Activated T-cell treated with anti-CD3 and anti-CD28 coated beads, Interleukin-2, amount 50 U/mL, for 72 hours (primary cell): ENCODE measurements at regions not wholly inside any gene's neighbourhood (a gene's known extent, or its start where the extent isn't known, plus 50 kb on each side); places are given as distances from the start of the nearest gene placed in this dataset.

ENCODE experiments used
- ATAC-seq, 2 donors: fragments of 150-1000 bp; cut with Tn5 transposase; replicated peaks in 1 of 2; 2 replicates each; pipeline ENCODE4 v1.10.0; 2021; ENCODE audit warnings: moderate library complexity in 2 of 2, mild to moderate bottlenecking in 1 of 2
- DNase-seq, 2 donors: peaks; one replicate each; pipeline ENCODE4 v3.0.0; 2021 to 2022; ENCODE audit warnings: mixed read lengths in 1 of 2
- H3K27ac Mint-ChIP-seq: one replicate; pipeline ENCODE4 v1.8.0; 2022; ENCODE audit warnings: mild to moderate bottlenecking, moderate library complexity, mixed read lengths
- H3K27me3 Mint-ChIP-seq: one replicate; pipeline ENCODE4 v1.8.0; 2022; ENCODE audit warnings: low read depth, mixed read lengths
- H3K36me3 Mint-ChIP-seq, 2 donors: one replicate each; pipeline ENCODE4 v1.8.0; 2022; ENCODE audit warnings: mixed read lengths in 2 of 2, mild to moderate bottlenecking in 1 of 2; ENCODE audit not compliant: insufficient read depth in 2 of 2
- H3K4me1 Mint-ChIP-seq: one replicate; pipeline ENCODE4 v1.8.0; 2022; ENCODE audit warnings: low read depth, mixed read lengths
- H3K4me3 Mint-ChIP-seq, 2 donors: one replicate each; pipeline ENCODE4 v1.8.0; 2022; ENCODE audit warnings: mild to moderate bottlenecking in 2 of 2, mixed read lengths in 2 of 2, moderate library complexity in 2 of 2
- H3K9me3 Mint-ChIP-seq, 2 donors: one replicate each; pipeline ENCODE4 v1.8.0; 2022; ENCODE audit warnings: mixed read lengths in 2 of 2

DNA sequence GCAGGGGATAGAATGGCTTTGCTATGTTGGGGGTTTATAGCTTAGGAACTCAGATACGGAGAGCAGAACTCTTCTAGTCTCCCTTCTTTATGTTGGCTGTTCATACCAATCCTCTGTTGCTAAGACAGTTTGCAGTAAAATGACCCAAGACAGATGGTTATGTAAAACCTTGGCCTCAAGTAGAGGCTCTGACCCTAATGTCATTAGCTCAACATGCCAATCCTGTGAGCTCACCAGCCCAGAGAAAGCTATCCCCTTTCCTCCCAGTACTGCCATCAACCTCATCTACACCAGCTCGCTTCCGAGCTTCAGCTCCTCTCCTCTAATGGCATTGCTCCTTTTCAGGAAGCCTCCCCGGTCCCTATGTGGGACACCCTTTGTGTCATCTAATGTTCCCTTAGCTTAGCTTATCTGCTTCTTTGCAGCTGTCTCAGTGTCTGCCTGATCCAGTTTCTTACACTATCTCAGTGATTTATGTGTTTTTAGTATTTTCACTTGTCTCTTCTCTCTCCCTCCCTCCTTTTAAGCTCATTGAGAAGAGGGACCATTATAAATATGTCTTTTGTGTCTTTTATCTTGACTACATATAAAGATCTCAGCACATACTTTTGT is 281.3 kb upstream of the CLINT1 start:
- ATAC-seq (no peak), DNase-seq (no peak)
- Mint-ChIP-seq H3K27me3 (no peaks in the 10 kb centered on the region), H3K27ac (no peak overlapping the region), H3K9me3 (no peaks in the 10 kb centered on the region), H3K36me3 (no peaks in the 10 kb centered on the region), H3K4me3 (no peak overlapping the region), H3K4me1 (no peaks in the 10 kb centered on the region)

DNA sequence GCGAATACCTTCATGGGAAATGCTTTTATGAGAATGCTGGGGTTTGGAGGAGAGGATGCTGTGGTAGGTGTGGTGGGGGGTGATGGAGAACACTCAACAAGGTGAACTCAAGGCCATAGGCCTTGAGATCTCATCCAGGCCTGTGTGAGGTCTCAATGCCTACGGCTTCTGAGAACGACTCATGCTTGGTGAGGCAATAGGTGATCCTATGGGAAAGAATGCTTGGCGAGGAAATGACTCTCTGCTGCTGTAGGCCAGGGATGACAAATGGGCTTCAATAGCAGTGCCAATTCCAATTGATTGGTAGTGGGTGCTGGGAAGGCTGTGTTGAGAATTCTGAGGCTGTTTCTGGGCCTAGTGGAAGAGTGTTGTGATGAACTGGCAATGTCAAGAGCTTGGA is 280.2 kb upstream of the CLINT1 start:
- H3K27me3 Mint-ChIP-seq, result no peaks in the 10 kb centered on the region
- no peaks in the 10 kb centered on the region for H3K9me3 Mint-ChIP-seq
- no peak overlapping the region for H3K4me3 Mint-ChIP-seq
- DNase-seq (no peak), ATAC-seq (no peak)
- H3K36me3 Mint-ChIP-seq, result no peaks in the 10 kb centered on the region
- H3K27ac Mint-ChIP-seq, result no peak overlapping the region
- no peaks in the 10 kb centered on the region for H3K4me1 Mint-ChIP-seq

DNA sequence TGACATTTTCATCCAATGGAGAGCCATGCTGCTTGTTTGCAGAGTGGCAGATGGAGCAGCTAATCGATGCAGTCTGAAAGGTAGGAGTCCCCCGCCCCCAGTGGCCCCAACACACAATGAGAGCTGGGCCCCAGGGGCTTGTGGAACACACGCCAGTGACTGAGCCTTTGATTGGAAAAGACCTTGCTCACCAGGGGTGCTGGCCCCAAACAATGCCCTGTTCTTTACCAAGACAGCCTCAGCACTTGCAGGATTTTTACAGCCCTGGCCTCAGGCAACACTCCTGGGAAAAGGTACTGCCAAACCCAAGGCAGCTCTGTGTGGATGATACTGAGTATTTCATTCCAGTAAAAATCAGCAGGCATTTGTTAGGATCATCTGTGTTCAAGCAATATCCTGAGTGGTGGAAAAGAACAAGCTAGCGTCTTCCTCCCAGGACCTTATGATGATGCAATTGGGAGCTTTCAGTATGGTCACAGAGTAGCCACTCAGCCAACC is 276.8 kb upstream of the CLINT1 start:
- ATAC-seq (no peak), DNase-seq (no peak)
- Mint-ChIP-seq H3K27me3 (no peaks in the 10 kb centered on the region), H3K36me3 (no peaks in the 10 kb centered on the region), H3K9me3 (no peaks in the 10 kb centered on the region), H3K27ac (no peak overlapping the region), H3K4me1 (no peaks in the 10 kb centered on the region), H3K4me3 (no peak overlapping the region)

DNA sequence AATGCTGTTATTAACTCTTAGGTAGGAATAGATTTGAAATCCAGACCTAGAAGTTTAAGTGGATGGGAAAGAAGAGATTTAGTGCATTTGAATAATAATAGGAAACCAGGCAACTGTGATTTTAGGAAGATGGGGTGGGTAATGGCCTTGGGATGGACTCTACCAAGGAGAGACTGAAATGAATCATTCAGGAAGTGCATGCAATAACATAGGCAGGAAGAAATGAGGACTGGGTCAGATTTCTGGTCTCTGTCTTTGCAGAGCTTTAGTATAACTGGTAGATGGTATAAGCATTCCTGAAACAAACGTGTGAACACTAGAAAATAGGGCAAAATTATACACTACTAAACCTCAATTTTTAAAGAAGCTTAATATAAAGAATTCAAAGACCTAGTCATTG is 274.4 kb upstream of the CLINT1 start:
- no peak overlapping the region for H3K27ac Mint-ChIP-seq
- H3K9me3 Mint-ChIP-seq, result no peaks in the 10 kb centered on the region
- no peaks in the 10 kb centered on the region for H3K36me3 Mint-ChIP-seq
- DNase-seq, result no peak
- H3K27me3 Mint-ChIP-seq, result no peaks in the 10 kb centered on the region
- no peaks in the 10 kb centered on the region for H3K4me1 Mint-ChIP-seq
- no peak for ATAC-seq
- H3K4me3 Mint-ChIP-seq, result no peak overlapping the region

DNA sequence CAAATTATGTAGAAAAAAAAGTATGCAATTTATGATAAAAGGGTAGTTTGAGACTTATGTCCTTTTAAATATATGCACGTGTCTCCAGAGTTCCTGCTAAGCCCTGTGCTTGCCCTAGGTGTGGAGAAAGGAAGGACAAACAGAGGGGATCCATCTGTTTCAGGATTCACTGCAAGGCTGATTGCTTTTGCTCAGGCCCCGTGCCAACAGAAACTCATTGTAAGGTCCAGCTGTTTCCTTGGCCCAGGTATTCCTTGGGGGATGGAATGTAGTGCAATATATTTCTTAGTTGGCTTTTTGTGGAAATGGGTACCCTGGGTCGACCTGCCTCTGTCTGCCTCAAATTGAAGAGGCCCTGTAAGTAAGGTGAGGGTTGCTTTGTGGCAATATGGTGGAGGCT is 268.6 kb upstream of the CLINT1 start:
- H3K4me1 Mint-ChIP-seq, result no peaks in the 10 kb centered on the region
- no peaks in the 10 kb centered on the region for H3K9me3 Mint-ChIP-seq
- H3K27me3 Mint-ChIP-seq, result peaks cover 7% of the 10 kb centered on the region
- no peaks in the 10 kb centered on the region for H3K36me3 Mint-ChIP-seq
- DNase-seq (no peak), ATAC-seq (no peak)
- no peak overlapping the region for H3K27ac Mint-ChIP-seq
- no peak overlapping the region for H3K4me3 Mint-ChIP-seq

DNA sequence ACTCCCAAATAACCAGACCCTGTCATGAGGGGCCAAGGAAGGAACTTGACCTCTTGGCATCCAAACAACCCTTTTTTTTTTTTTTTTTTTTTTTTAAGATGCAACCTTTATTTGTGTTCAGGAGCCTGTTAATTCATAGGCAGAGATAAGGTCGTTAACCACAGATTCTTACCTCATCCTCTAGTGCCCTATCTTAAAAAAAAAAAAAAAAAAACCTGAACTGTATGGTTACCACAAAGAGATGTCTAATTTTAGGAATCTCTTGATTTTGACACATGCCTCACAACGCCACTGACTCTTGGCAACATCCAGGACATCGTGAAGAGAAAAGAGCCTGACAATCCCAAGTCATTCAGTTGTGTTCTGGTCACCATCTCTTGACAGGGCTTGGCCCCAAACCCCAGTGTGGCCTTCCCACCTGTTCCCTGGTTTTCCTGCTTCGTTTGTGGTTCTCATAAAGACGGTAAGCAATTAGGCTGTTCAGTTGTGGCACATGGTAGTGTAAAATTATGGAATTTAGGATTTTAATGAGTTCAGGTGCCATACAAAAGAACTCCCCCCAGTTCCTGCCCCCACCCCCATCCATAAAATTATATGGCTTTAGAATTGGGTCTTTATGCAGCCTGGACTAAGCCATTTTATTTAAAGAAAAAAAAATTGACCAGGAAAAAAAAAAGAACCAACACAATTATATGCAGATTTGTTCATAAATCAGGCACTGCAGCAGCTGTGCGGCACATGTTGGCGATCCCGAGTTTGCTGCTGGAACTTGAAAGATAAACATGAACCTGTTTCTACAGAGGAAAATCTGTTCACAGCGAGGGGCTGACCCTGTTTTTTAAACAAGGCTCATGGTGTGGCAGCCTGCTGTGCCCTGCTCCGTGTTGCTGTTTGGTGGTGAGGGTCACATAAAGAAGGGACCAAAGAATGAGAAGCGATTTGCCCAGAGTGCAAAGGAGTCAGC is 267.8 kb upstream of the CLINT1 start:
- H3K36me3 Mint-ChIP-seq, result no peaks in the 10 kb centered on the region
- no peaks in the 10 kb centered on the region for H3K9me3 Mint-ChIP-seq
- DNase-seq, result no peak
- no peaks in the 10 kb centered on the region for H3K4me1 Mint-ChIP-seq
- no peak for ATAC-seq
- peaks cover 7% of the 10 kb centered on the region for H3K27me3 Mint-ChIP-seq
- H3K27ac Mint-ChIP-seq, result no peak overlapping the region
- H3K4me3 Mint-ChIP-seq, result no peak overlapping the region

DNA sequence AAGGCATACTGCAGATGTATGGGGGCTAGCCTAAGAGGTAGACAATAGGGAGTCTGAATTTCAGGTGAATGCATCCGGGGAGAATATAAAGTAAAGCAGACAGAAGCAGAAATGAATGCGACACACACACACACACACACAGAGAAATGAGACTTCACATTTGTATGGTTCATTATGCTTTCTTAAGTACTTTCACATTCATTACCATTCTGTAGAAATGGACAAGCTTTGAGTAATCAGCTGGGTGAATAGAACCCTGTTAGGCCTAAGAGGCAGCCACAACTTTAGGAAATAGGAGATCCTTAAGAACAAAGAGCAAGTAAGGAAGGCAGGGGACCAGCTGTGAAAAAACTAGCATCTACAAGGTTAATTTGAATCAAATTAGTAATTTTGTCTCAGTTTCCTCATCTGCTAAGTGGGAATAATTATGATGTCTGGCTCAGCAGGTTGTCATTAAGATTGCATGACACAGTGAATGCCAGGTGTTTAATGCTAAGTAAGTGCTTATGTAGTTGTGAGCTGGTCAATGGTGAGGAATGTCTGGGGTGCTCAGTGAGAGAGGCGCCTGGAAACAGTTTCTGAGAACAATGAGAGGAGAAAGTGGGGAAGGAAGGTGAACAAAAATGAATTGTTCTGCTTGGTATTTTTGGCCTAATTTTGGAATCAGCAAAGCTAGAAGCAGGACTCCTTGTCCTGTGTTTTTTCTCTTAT is 265.8 kb upstream of the CLINT1 start:
- no peaks in the 10 kb centered on the region for H3K36me3 Mint-ChIP-seq
- peaks cover 13% of the 10 kb centered on the region for H3K27me3 Mint-ChIP-seq
- no peaks in the 10 kb centered on the region for H3K9me3 Mint-ChIP-seq
- no peaks in the 10 kb centered on the region for H3K4me1 Mint-ChIP-seq
- no peak for DNase-seq
- no peak overlapping the region for H3K4me3 Mint-ChIP-seq
- no peak overlapping the region for H3K27ac Mint-ChIP-seq
- no peak for ATAC-seq

DNA sequence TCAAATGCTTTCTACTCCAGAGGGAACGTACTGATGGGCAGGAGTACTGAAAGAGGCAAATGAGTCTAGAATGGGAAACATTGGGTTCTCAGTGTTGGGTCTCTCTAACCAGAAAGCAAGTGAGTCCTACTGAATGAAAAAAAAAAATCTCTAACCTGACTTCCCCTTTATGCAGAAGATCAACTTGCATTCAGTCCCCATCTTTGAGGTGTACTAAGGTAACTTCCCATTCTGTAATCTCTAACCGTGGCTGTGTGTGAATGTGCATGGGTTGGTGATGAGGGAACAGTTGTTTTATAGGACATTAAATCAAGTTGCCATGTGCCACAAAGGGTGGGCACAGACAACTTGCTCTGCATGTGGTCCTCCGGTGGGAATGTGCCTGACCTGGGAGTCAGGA is 264.6 kb upstream of the CLINT1 start:
- H3K9me3 Mint-ChIP-seq, result no peaks in the 10 kb centered on the region
- no peak for ATAC-seq
- DNase-seq, result no peak
- H3K36me3 Mint-ChIP-seq, result no peaks in the 10 kb centered on the region
- H3K27me3 Mint-ChIP-seq, result peaks cover 23% of the 10 kb centered on the region
- no peak overlapping the region for H3K4me3 Mint-ChIP-seq
- no peak overlapping the region for H3K27ac Mint-ChIP-seq
- no peaks in the 10 kb centered on the region for H3K4me1 Mint-ChIP-seq

DNA sequence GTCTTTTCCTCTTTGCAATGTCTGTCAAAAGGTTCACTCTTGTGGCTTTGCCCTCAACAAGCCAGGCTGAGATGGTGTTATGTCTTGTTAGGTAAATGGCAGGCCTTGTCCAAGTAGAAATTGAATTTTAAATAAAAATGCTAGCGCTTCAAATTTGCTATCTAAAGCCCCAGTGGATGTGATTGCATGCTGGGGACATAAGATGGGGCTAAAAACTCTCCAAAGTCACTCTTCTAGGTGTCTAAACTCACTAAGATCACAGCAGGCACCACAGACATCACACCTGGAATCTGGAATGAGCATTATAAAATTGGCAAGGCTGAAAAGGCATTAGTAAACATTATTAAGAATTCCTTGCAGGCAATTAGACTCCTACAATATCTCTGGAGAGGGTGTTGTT is 262.7 kb upstream of the CLINT1 start:
- no peak overlapping the region for H3K4me3 Mint-ChIP-seq
- H3K27me3 Mint-ChIP-seq, result peaks cover 32% of the 10 kb centered on the region
- H3K27ac Mint-ChIP-seq, result no peak overlapping the region
- H3K4me1 Mint-ChIP-seq, result peaks cover 9% of the 10 kb centered on the region
- H3K9me3 Mint-ChIP-seq, result no peaks in the 10 kb centered on the region
- no peak for ATAC-seq
- no peaks in the 10 kb centered on the region for H3K36me3 Mint-ChIP-seq
- DNase-seq, result no peak

DNA sequence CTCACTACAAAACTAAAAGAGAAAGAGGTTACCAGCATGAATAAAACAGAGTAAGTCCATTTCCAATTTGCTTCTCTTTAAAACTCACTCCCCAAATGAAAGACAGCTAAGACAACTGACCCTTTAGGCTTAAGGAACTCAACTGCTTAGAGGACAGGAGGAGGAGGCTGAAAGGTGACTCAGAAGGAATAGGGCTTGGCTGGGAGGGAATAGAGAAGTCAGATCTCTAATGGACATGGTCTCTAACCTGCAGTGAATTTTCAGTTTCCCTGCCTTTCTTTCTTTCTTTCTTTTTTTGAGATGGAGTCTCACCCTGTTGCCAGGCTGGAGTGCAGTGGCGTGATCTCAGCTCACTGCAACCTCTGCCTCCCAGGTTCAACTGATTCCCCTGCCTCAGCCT is 261.8 kb upstream of the CLINT1 start:
- Mint-ChIP-seq H3K27ac (no peak overlapping the region), H3K36me3 (no peaks in the 10 kb centered on the region), H3K9me3 (no peaks in the 10 kb centered on the region), H3K4me3 (no peak overlapping the region), H3K27me3 (peaks cover 34% of the 10 kb centered on the region), H3K4me1 (peaks cover 10% of the 10 kb centered on the region)
- DNase-seq (no peak), ATAC-seq (no peak)

DNA sequence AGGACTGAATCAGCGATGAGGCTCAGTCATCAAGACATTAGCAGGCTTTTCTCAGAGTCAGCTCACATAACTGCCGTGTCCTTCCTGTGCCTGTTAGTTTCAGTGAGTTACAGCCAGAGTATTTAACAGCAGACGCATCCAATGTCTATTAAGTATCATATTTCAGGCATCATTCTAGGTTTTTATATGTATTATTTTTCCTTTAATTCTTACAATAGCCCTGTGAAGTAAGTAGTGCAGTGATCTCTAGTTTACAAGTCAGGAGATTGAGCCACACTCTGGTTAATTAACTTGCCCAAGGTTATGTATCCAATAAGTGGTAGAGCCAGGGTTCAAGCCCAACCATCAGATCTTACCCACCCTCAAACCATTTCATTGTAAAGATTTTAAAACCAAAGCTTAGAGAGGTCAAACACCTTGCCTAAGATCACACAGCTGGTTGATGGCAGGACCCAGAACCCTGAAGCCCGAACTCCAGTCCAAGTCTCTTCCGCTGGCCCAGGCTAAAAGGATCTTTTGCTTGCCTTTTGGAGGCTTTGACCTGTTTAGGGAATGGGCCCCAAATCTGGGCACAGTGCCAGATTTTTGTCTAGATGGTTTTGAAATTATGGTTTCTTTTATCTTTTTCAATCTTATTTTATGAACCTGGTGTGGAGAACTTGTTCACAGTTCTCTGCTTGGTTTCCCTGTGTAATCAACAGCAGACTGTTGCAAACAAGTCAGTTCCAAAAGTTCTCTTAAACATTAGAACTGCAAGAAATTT is 261.2 kb upstream of the CLINT1 start:
- no peak overlapping the region for H3K27ac Mint-ChIP-seq
- no peaks in the 10 kb centered on the region for H3K36me3 Mint-ChIP-seq
- no peak for ATAC-seq

DNA sequence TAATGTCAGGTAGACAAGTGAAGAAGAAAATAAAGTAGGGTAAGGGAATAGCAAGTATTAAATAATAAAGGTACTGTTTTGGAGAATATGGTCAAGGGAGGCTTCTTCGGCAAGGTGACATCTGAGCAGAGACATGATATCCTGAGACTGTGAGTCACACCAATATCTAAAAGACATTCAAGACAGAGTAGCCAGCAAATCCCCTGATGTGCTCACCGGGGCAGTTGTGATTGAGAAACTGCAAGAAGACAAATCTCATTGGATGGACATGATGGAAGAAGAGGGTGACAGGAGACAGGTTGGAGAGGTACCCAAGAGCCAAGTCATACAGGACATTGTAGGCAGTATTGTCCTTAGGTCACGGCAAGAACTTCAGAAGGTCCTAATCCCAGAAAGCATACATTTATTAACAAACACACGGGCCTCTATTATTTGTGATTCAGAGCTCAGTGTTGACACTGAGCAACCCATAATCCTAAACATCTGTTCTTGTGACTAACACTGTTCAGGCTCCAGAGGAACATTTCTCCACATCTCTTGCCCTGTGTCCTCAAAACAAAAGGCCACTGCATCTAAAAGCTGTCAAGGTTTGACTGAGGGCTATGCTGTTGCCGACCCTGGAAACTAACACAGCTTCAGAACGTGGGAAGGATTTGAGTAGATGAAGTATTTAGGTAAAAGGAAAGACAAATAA is 258.7 kb upstream of the CLINT1 start:
- Mint-ChIP-seq H3K36me3 (no peaks in the 10 kb centered on the region), H3K9me3 (no peaks in the 10 kb centered on the region), H3K4me1 (peaks cover 10% of the 10 kb centered on the region), H3K27ac (no peak overlapping the region), H3K4me3 (no peak overlapping the region), H3K27me3 (peaks cover 41% of the 10 kb centered on the region)
- ATAC-seq (no peak), DNase-seq (no peak)

More for the DNA sequence above, 261.2 kb upstream of the CLINT1 start:
- Mint-ChIP-seq H3K4me3 (no peak overlapping the region), H3K4me1 (peaks cover 10% of the 10 kb centered on the region), H3K9me3 (no peaks in the 10 kb centered on the region), H3K27me3 (peaks cover 35% of the 10 kb centered on the region)
- DNase-seq, result no peak
